Liver (tissue), 3 donors: ENCODE measurements at regions not wholly inside any gene's neighbourhood (a gene's known extent, or its start where the extent isn't known, plus 50 kb on each side); places are given as distances from the start of the nearest gene placed in this dataset.
"Not testable (repeated sequence)": the region's sequence is repeated elsewhere in the genome, so short reads cannot be mapped to it uniquely, and the experiment has no call there.

Experiments used
- ATF3 ChIP-seq: IDR thresholded peaks from 2 replicates; pipeline ENCODE4 v1.6.1; 2016; ENCODE audit warnings: antibody characterized with exemption
- CTCF ChIP-seq: fragments of 150-350 bp; IDR thresholded peaks from 2 replicates; pipeline ENCODE4 v1.5.1; 2017; ENCODE audit warnings: improper control_type of control experiment, low read depth, low read length; ENCODE audit not compliant: missing input control
- HNF4A ChIP-seq, 2 donors: conservative IDR thresholded peaks; 2 replicates each; pipeline ENCODE4 v1.6.1; 2016; ENCODE audit warnings: antibody characterized with exemption in 2 of 2, mild to moderate bottlenecking in 2 of 2
- JUND ChIP-seq, 2 donors: IDR thresholded peaks; 2 replicates each; pipeline ENCODE4 v1.6.1; 2016; ENCODE audit warnings: antibody characterized with exemption in 2 of 2
- MAX ChIP-seq: IDR thresholded peaks from 2 replicates; pipeline ENCODE4 v1.6.1; 2016; ENCODE audit warnings: antibody characterized with exemption
- RAD21 ChIP-seq, 2 donors: IDR thresholded peaks; 2 replicates each; pipeline ENCODE4 v1.6.1; 2016; ENCODE audit warnings: antibody characterized with exemption in 2 of 2, mild to moderate bottlenecking in 2 of 2
- REST ChIP-seq: IDR thresholded peaks from 2 replicates; pipeline ENCODE4 v1.6.1; 2016; ENCODE audit warnings: antibody characterized with exemption, mild to moderate bottlenecking
- SP1 ChIP-seq: IDR thresholded peaks from 2 replicates; pipeline ENCODE4 v1.6.1; 2018; ENCODE audit warnings: antibody characterized with exemption, mild to moderate bottlenecking
- TAF1 ChIP-seq: conservative IDR thresholded peaks from 2 replicates; pipeline ENCODE4 v1.6.1; 2016; ENCODE audit warnings: antibody characterized with exemption, mild to moderate bottlenecking
- YY1 ChIP-seq: IDR thresholded peaks from 2 replicates; pipeline ENCODE4 v1.6.1; 2016; ENCODE audit warnings: antibody characterized with exemption, mild to moderate bottlenecking
- donor health status: healthy.
- donor health status: healthy.

- TF ChIP-seq CTCF; MAX; REST; YY1; RAD21 (IDR thresholded peaks at IDR 0.05); SP1; TAF1; JUND (IDR thresholded peaks at IDR 0.05); ATF3; HNF4A (conservative IDR thresholded peaks at IDR 0.05): not testable (repeated sequence)
These were observed 1093.0 kb upstream of the TMEM132C start for GRCh38 chr12:127173971-127174370.
